H9 (cell line): ENCODE measurements at regions not wholly inside any gene's neighbourhood (a gene's known extent, or its start where the extent isn't known, plus 50 kb on each side); places are given as distances from the start of the nearest gene placed in this dataset.

Experiments
- DNase-seq: peaks from one replicate; pipeline ENCODE4 v3.0.0-alpha.2; 2017
- H2AFZ ChIP-seq: one replicate; pipeline ENCODE4 v1.6.1; 2013; ENCODE audit warnings: mild to moderate bottlenecking, low read length, control low read depth, moderate library complexity
- H2AK5ac ChIP-seq: 2 replicates; pipeline ENCODE4 v1.6.1; 2013; ENCODE audit warnings: low read length, control low read depth, mixed read lengths; ENCODE audit not compliant: insufficient read length
- H2BK120ac ChIP-seq: one replicate; pipeline ENCODE4 v1.6.1; 2013; ENCODE audit warnings: low read depth, mild to moderate bottlenecking, low read length, control low read depth, inconsistent platforms; ENCODE audit not compliant: poor library complexity, severe bottlenecking
- H2BK12ac ChIP-seq: 2 replicates; pipeline ENCODE4 v1.6.1; 2013; ENCODE audit warnings: low read length, control low read depth, mixed read lengths, low read depth; ENCODE audit not compliant: insufficient read length
- H2BK15ac ChIP-seq: 2 replicates; pipeline ENCODE4 v1.6.1; 2013; ENCODE audit warnings: low read depth, low read length, control low read depth
- H2BK20ac ChIP-seq: one replicate; pipeline ENCODE4 v1.6.1; 2013; ENCODE audit warnings: low read depth, mild to moderate bottlenecking, low read length, control low read depth, inconsistent platforms; ENCODE audit not compliant: poor library complexity, severe bottlenecking
- H2BK5ac ChIP-seq: 2 replicates; pipeline ENCODE4 v1.6.1; 2013; ENCODE audit warnings: low read length, control low read depth, mixed read lengths; ENCODE audit not compliant: insufficient read length
- H3K14ac ChIP-seq: 2 replicates; pipeline ENCODE4 v1.6.1; 2013; ENCODE audit warnings: low read length, control low read depth; ENCODE audit not compliant: insufficient read depth
- H3K18ac ChIP-seq: 2 replicates; pipeline ENCODE4 v1.6.1; 2013; ENCODE audit warnings: low read depth, mild to moderate bottlenecking, mixed read lengths, low read length, control low read depth; ENCODE audit not compliant: insufficient read length
- H3K23ac ChIP-seq: 2 replicates; pipeline ENCODE4 v1.6.1; 2013; ENCODE audit warnings: low read length, control low read depth, mixed read lengths, low read depth; ENCODE audit not compliant: insufficient read length
- H3K23me2 ChIP-seq: 2 replicates; pipeline ENCODE4 v1.6.1; 2013; ENCODE audit warnings: low read depth, mild to moderate bottlenecking, mixed read lengths, low read length, control low read depth; ENCODE audit not compliant: insufficient read length, poor library complexity, severe bottlenecking
- H3K27ac ChIP-seq: 2 replicates; pipeline ENCODE4 v1.5.1; 2013; ENCODE audit warnings: low read length, control low read depth, mixed read lengths, low read depth; ENCODE audit not compliant: insufficient read length
- H3K27me3 ChIP-seq: 2 replicates; pipeline ENCODE4 v1.6.1; 2013; ENCODE audit warnings: low read length, control low read depth, inconsistent platforms; ENCODE audit not compliant: insufficient read depth
- H3K4ac ChIP-seq: 2 replicates; pipeline ENCODE4 v1.6.1; 2013; ENCODE audit warnings: low read depth, mild to moderate bottlenecking, control low read depth, inconsistent platforms, low read length, moderate library complexity
- H3K4me1 ChIP-seq: 2 replicates; pipeline ENCODE4 v1.6.1; 2013; ENCODE audit warnings: low read length, control low read depth, inconsistent platforms; ENCODE audit not compliant: insufficient read depth
- H3K4me2 ChIP-seq: 2 replicates; pipeline ENCODE4 v1.6.1; 2013; ENCODE audit warnings: low read length, control low read depth, mixed read lengths; ENCODE audit not compliant: insufficient read length, insufficient read depth
- H3K56ac ChIP-seq: 2 replicates; pipeline ENCODE4 v1.6.1; 2013; ENCODE audit warnings: low read depth, mild to moderate bottlenecking, mixed read lengths, low read length, control low read depth; ENCODE audit not compliant: insufficient read length
- H3K79me1 ChIP-seq: 2 replicates; pipeline ENCODE4 v1.6.1; 2013; ENCODE audit warnings: low read depth, mild to moderate bottlenecking, moderate library complexity, low read length, control low read depth, inconsistent platforms; ENCODE audit not compliant: insufficient read depth, poor library complexity, severe bottlenecking
- H3K79me2 ChIP-seq: 2 replicates; pipeline ENCODE4 v1.6.1; 2013; ENCODE audit warnings: low read length, control low read depth, inconsistent platforms; ENCODE audit not compliant: insufficient read depth
- H3K9ac ChIP-seq: 2 replicates; pipeline ENCODE4 v1.6.1; 2013; ENCODE audit warnings: low read length, control low read depth, mixed read lengths; ENCODE audit not compliant: insufficient read length; ENCODE audit errors: extremely low read depth
- H3K9me3 ChIP-seq: one replicate; pipeline ENCODE4 v1.6.1; 2013; ENCODE audit warnings: low read depth, low read length, inconsistent platforms; ENCODE audit not compliant: control insufficient read depth
- H3T11ph ChIP-seq: one replicate; pipeline ENCODE4 v1.6.1; 2013; ENCODE audit warnings: mild to moderate bottlenecking, low read length, control low read depth, inconsistent platforms
- H4K20me1 ChIP-seq: one replicate; pipeline ENCODE4 v1.6.1; 2013; ENCODE audit not compliant: control insufficient read depth, insufficient read length, insufficient read depth
- H4K5ac ChIP-seq: 2 replicates; pipeline ENCODE4 v1.6.1; 2013; ENCODE audit warnings: low read depth, mild to moderate bottlenecking, mixed read lengths, low read length, control low read depth; ENCODE audit not compliant: insufficient read length
- H4K8ac ChIP-seq: replicated peaks from 2 replicates; pipeline ENCODE4 v1.6.1; 2013; ENCODE audit warnings: low read length, control low read depth, mixed read lengths, low read depth; ENCODE audit not compliant: insufficient read length
- H4K91ac ChIP-seq: 2 replicates; pipeline ENCODE4 v1.6.1; 2013; ENCODE audit warnings: low read depth, mild to moderate bottlenecking, moderate library complexity, mixed read lengths, low read length, control low read depth; ENCODE audit not compliant: insufficient read length
- H3K27ac Mint-ChIP-seq, 3 experiments: 2 replicates in 2 of 3; 3 replicates in 1 of 3; pipeline ENCODE4 v1.8.0; 2020 to 2021; ENCODE audit warnings: mixed read lengths in 3 of 3, mild to moderate bottlenecking in 1 of 3, moderate library complexity in 1 of 3
- H3K27me3 Mint-ChIP-seq: 2 replicates; pipeline ENCODE4 v1.8.0; 2021; ENCODE audit warnings: low read depth, mild to moderate bottlenecking, moderate library complexity, mixed read lengths
- H3K36me3 Mint-ChIP-seq, 3 experiments: 2 replicates in 2 of 3; 3 replicates in 1 of 3; pipeline ENCODE4 v1.8.0; 2020 to 2021; ENCODE audit warnings: low read depth in 3 of 3, mixed read lengths in 3 of 3; ENCODE audit not compliant: insufficient read depth in 1 of 3
- H3K4me1 Mint-ChIP-seq, 2 experiments: 2 replicates each; pipeline ENCODE4 v1.8.0; 2020; ENCODE audit warnings: mixed read lengths in 2 of 2
- H3K4me3 Mint-ChIP-seq, 2 experiments: 2 replicates in 1 of 2; 3 replicates in 1 of 2; pipeline ENCODE4 v1.8.0; 2020 to 2021; ENCODE audit warnings: mild to moderate bottlenecking in 2 of 2, mixed read lengths in 2 of 2, moderate library complexity in 1 of 2
- H3K9me3 Mint-ChIP-seq, 2 experiments: 2 replicates in 1 of 2; 3 replicates in 1 of 2; pipeline ENCODE4 v1.8.0; 2020; ENCODE audit warnings: mild to moderate bottlenecking in 2 of 2, mixed read lengths in 2 of 2, moderate library complexity in 1 of 2
- CTCF ChIP-seq: fragments of 200-600 bp; sonication (generic); conservative IDR thresholded peaks from 3 replicates; pipeline ENCODE4 v1.8.0; 2021; ENCODE audit warnings: antibody characterized with exemption, mild to moderate bottlenecking
- WGBS: extraction: QIAGEN DNeasy Blood & Tissue Kit; methylation state at CpG from one replicate; pipeline ENCODE4 v1.1.7; 2013; ENCODE audit warnings: missing lambda C conversion rate, low lambda C conversion rate, mixed read lengths; ENCODE audit not compliant: insufficient read length; ENCODE audit errors: extremely low coverage; 5-methylcytosine and 5-hydroxymethylcytosine counted together

- H3K27me3 Mint-ChIP-seq, result peaks cover 6% of the 10 kb centered on the region
- Histone ChIP-seq H3T11ph (no peak overlapping the region), H2BK5ac (no peak overlapping the region), H2BK15ac (no peak overlapping the region), H2BK20ac (no peak overlapping the region), H3K23me2 (no peaks in the 10 kb centered on the region), H3K79me2 (no peaks in the 10 kb centered on the region), H4K20me1 (no peaks in the 10 kb centered on the region), H3K56ac (no peak overlapping the region), H3K23ac (no peak overlapping the region), H3K4ac (no peak overlapping the region), H3K9ac (no peak overlapping the region), H4K5ac (no peak overlapping the region), H2BK12ac (no peak overlapping the region), H3K9me3 (no peaks in the 10 kb centered on the region), H3K27me3 (no peaks in the 10 kb centered on the region), H3K4me2 (no peak overlapping the region), H3K14ac (no peak overlapping the region), H3K18ac (no peak overlapping the region), H3K4me1 (no peaks in the 10 kb centered on the region), H2AFZ (no peak overlapping the region), H3K27ac (no peak overlapping the region), H2BK120ac (no peak overlapping the region), H3K79me1 (no peaks in the 10 kb centered on the region), H2AK5ac (no peak overlapping the region), H4K8ac (no peak overlapping the region), H4K91ac (no peak overlapping the region)
- no peaks in the 10 kb centered on the region for H3K9me3 Mint-ChIP-seq
- H3K4me3 Mint-ChIP-seq, result peak overlapping the region in 1 of 2 experiments; percentile 48; a peak in 1 of 5 replicates
- no peaks in the 10 kb centered on the region for H3K36me3 Mint-ChIP-seq
- peaks cover 10 to 31% of the 10 kb centered on the region in 2 experiments for H3K4me1 Mint-ChIP-seq
- TF ChIP-seq CTCF, result no peak
- WGBS, result no CpG with 5 or more reads among the region's 17 CpGs
- DNase-seq, result no peak
- peak overlapping the region in 1 of 3 experiments; percentile 66; a peak in 1 of 7 replicates for H3K27ac Mint-ChIP-seq
Measured at GRCh38 chr9:136607334-136607919, 55.3 kb upstream of the EGFL7 start.
